H9 (cell line): ENCODE measurements at regions not wholly inside any gene's neighbourhood (a gene's known extent, or its start where the extent isn't known, plus 50 kb on each side); places are given as distances from the start of the nearest gene placed in this dataset.

ENCODE experiments used
- DNase-seq: peaks from one replicate; pipeline ENCODE4 v3.0.0-alpha.2; 2017
- H2AFZ ChIP-seq: one replicate; pipeline ENCODE4 v1.6.1; 2013; ENCODE audit warnings: mild to moderate bottlenecking, low read length, control low read depth, moderate library complexity
- H2AK5ac ChIP-seq: 2 replicates; pipeline ENCODE4 v1.6.1; 2013; ENCODE audit warnings: low read length, control low read depth, mixed read lengths; ENCODE audit not compliant: insufficient read length
- H2BK120ac ChIP-seq: one replicate; pipeline ENCODE4 v1.6.1; 2013; ENCODE audit warnings: low read depth, mild to moderate bottlenecking, low read length, control low read depth, inconsistent platforms; ENCODE audit not compliant: poor library complexity, severe bottlenecking
- H2BK12ac ChIP-seq: 2 replicates; pipeline ENCODE4 v1.6.1; 2013; ENCODE audit warnings: low read length, control low read depth, mixed read lengths, low read depth; ENCODE audit not compliant: insufficient read length
- H2BK15ac ChIP-seq: 2 replicates; pipeline ENCODE4 v1.6.1; 2013; ENCODE audit warnings: low read depth, low read length, control low read depth
- H2BK20ac ChIP-seq: one replicate; pipeline ENCODE4 v1.6.1; 2013; ENCODE audit warnings: low read depth, mild to moderate bottlenecking, low read length, control low read depth, inconsistent platforms; ENCODE audit not compliant: poor library complexity, severe bottlenecking
- H2BK5ac ChIP-seq: 2 replicates; pipeline ENCODE4 v1.6.1; 2013; ENCODE audit warnings: low read length, control low read depth, mixed read lengths; ENCODE audit not compliant: insufficient read length
- H3K14ac ChIP-seq: 2 replicates; pipeline ENCODE4 v1.6.1; 2013; ENCODE audit warnings: low read length, control low read depth; ENCODE audit not compliant: insufficient read depth
- H3K18ac ChIP-seq: 2 replicates; pipeline ENCODE4 v1.6.1; 2013; ENCODE audit warnings: low read depth, mild to moderate bottlenecking, mixed read lengths, low read length, control low read depth; ENCODE audit not compliant: insufficient read length
- H3K23ac ChIP-seq: 2 replicates; pipeline ENCODE4 v1.6.1; 2013; ENCODE audit warnings: low read length, control low read depth, mixed read lengths, low read depth; ENCODE audit not compliant: insufficient read length
- H3K23me2 ChIP-seq: 2 replicates; pipeline ENCODE4 v1.6.1; 2013; ENCODE audit warnings: low read depth, mild to moderate bottlenecking, mixed read lengths, low read length, control low read depth; ENCODE audit not compliant: insufficient read length, poor library complexity, severe bottlenecking
- H3K27ac ChIP-seq: 2 replicates; pipeline ENCODE4 v1.5.1; 2013; ENCODE audit warnings: low read length, control low read depth, mixed read lengths, low read depth; ENCODE audit not compliant: insufficient read length
- H3K27me3 ChIP-seq: 2 replicates; pipeline ENCODE4 v1.6.1; 2013; ENCODE audit warnings: low read length, control low read depth, inconsistent platforms; ENCODE audit not compliant: insufficient read depth
- H3K4ac ChIP-seq: 2 replicates; pipeline ENCODE4 v1.6.1; 2013; ENCODE audit warnings: low read depth, mild to moderate bottlenecking, control low read depth, inconsistent platforms, low read length, moderate library complexity
- H3K4me1 ChIP-seq: 2 replicates; pipeline ENCODE4 v1.6.1; 2013; ENCODE audit warnings: low read length, control low read depth, inconsistent platforms; ENCODE audit not compliant: insufficient read depth
- H3K4me2 ChIP-seq: 2 replicates; pipeline ENCODE4 v1.6.1; 2013; ENCODE audit warnings: low read length, control low read depth, mixed read lengths; ENCODE audit not compliant: insufficient read length, insufficient read depth
- H3K56ac ChIP-seq: 2 replicates; pipeline ENCODE4 v1.6.1; 2013; ENCODE audit warnings: low read depth, mild to moderate bottlenecking, mixed read lengths, low read length, control low read depth; ENCODE audit not compliant: insufficient read length
- H3K79me1 ChIP-seq: 2 replicates; pipeline ENCODE4 v1.6.1; 2013; ENCODE audit warnings: low read depth, mild to moderate bottlenecking, moderate library complexity, low read length, control low read depth, inconsistent platforms; ENCODE audit not compliant: insufficient read depth, poor library complexity, severe bottlenecking
- H3K79me2 ChIP-seq: 2 replicates; pipeline ENCODE4 v1.6.1; 2013; ENCODE audit warnings: low read length, control low read depth, inconsistent platforms; ENCODE audit not compliant: insufficient read depth
- H3K9ac ChIP-seq: 2 replicates; pipeline ENCODE4 v1.6.1; 2013; ENCODE audit warnings: low read length, control low read depth, mixed read lengths; ENCODE audit not compliant: insufficient read length; ENCODE audit errors: extremely low read depth
- H3K9me3 ChIP-seq: one replicate; pipeline ENCODE4 v1.6.1; 2013; ENCODE audit warnings: low read depth, low read length, inconsistent platforms; ENCODE audit not compliant: control insufficient read depth
- H3T11ph ChIP-seq: one replicate; pipeline ENCODE4 v1.6.1; 2013; ENCODE audit warnings: mild to moderate bottlenecking, low read length, control low read depth, inconsistent platforms
- H4K20me1 ChIP-seq: one replicate; pipeline ENCODE4 v1.6.1; 2013; ENCODE audit not compliant: control insufficient read depth, insufficient read length, insufficient read depth
- H4K5ac ChIP-seq: 2 replicates; pipeline ENCODE4 v1.6.1; 2013; ENCODE audit warnings: low read depth, mild to moderate bottlenecking, mixed read lengths, low read length, control low read depth; ENCODE audit not compliant: insufficient read length
- H4K8ac ChIP-seq: replicated peaks from 2 replicates; pipeline ENCODE4 v1.6.1; 2013; ENCODE audit warnings: low read length, control low read depth, mixed read lengths, low read depth; ENCODE audit not compliant: insufficient read length
- H4K91ac ChIP-seq: 2 replicates; pipeline ENCODE4 v1.6.1; 2013; ENCODE audit warnings: low read depth, mild to moderate bottlenecking, moderate library complexity, mixed read lengths, low read length, control low read depth; ENCODE audit not compliant: insufficient read length
- H3K27ac Mint-ChIP-seq, 3 experiments: 2 replicates in 2 of 3; 3 replicates in 1 of 3; pipeline ENCODE4 v1.8.0; 2020 to 2021; ENCODE audit warnings: mixed read lengths in 3 of 3, mild to moderate bottlenecking in 1 of 3, moderate library complexity in 1 of 3
- H3K27me3 Mint-ChIP-seq: 2 replicates; pipeline ENCODE4 v1.8.0; 2021; ENCODE audit warnings: low read depth, mild to moderate bottlenecking, moderate library complexity, mixed read lengths
- H3K36me3 Mint-ChIP-seq, 3 experiments: 2 replicates in 2 of 3; 3 replicates in 1 of 3; pipeline ENCODE4 v1.8.0; 2020 to 2021; ENCODE audit warnings: low read depth in 3 of 3, mixed read lengths in 3 of 3; ENCODE audit not compliant: insufficient read depth in 1 of 3
- H3K4me1 Mint-ChIP-seq, 2 experiments: 2 replicates each; pipeline ENCODE4 v1.8.0; 2020; ENCODE audit warnings: mixed read lengths in 2 of 2
- H3K4me3 Mint-ChIP-seq, 2 experiments: 2 replicates in 1 of 2; 3 replicates in 1 of 2; pipeline ENCODE4 v1.8.0; 2020 to 2021; ENCODE audit warnings: mild to moderate bottlenecking in 2 of 2, mixed read lengths in 2 of 2, moderate library complexity in 1 of 2
- H3K9me3 Mint-ChIP-seq, 2 experiments: 2 replicates in 1 of 2; 3 replicates in 1 of 2; pipeline ENCODE4 v1.8.0; 2020; ENCODE audit warnings: mild to moderate bottlenecking in 2 of 2, mixed read lengths in 2 of 2, moderate library complexity in 1 of 2
- WGBS: extraction: QIAGEN DNeasy Blood & Tissue Kit; methylation state at CpG from one replicate; pipeline ENCODE4 v1.1.7; 2013; ENCODE audit warnings: missing lambda C conversion rate, low lambda C conversion rate, mixed read lengths; ENCODE audit not compliant: insufficient read length; ENCODE audit errors: extremely low coverage; 5-methylcytosine and 5-hydroxymethylcytosine counted together
- TF ChIP-seq, protein P1 (sequence below): fragments of 200-600 bp; sonication (generic); conservative IDR thresholded peaks from 3 replicates; pipeline ENCODE4 v1.8.0; 2021; ENCODE audit warnings: antibody characterized with exemption, mild to moderate bottlenecking

GRCh38 chr6:134821397-134821796 is 128.5 kb downstream of the ALDH8A1 start:
- Histone ChIP-seq H3K14ac (no peak overlapping the region), H3K4me2 (no peak overlapping the region), H2BK120ac (no peak overlapping the region), H3K56ac (no peak overlapping the region), H2BK12ac (no peak overlapping the region), H3K79me2 (no peaks in the 10 kb centered on the region), H3T11ph (no peak overlapping the region), H2AK5ac (no peak overlapping the region), H3K4ac (no peak overlapping the region), H3K23ac (no peak overlapping the region), H2BK5ac (no peak overlapping the region), H3K4me1 (no peaks in the 10 kb centered on the region), H4K91ac (no peak overlapping the region), H3K79me1 (no peaks in the 10 kb centered on the region), H3K9ac (no peak overlapping the region), H4K5ac (no peak overlapping the region), H3K18ac (no peak overlapping the region), H3K27me3 (no peaks in the 10 kb centered on the region), H3K9me3 (no peaks in the 10 kb centered on the region), H2BK15ac (no peak overlapping the region), H4K8ac (no peak overlapping the region), H3K23me2 (no peaks in the 10 kb centered on the region), H4K20me1 (no peaks in the 10 kb centered on the region), H2BK20ac (no peak overlapping the region), H2AFZ (no peak overlapping the region), H3K27ac (no peak overlapping the region)
- no CpG with 5 or more reads among the region's 4 CpGs for WGBS
- DNase-seq = no peak
- TF ChIP-seq, protein P1, sequence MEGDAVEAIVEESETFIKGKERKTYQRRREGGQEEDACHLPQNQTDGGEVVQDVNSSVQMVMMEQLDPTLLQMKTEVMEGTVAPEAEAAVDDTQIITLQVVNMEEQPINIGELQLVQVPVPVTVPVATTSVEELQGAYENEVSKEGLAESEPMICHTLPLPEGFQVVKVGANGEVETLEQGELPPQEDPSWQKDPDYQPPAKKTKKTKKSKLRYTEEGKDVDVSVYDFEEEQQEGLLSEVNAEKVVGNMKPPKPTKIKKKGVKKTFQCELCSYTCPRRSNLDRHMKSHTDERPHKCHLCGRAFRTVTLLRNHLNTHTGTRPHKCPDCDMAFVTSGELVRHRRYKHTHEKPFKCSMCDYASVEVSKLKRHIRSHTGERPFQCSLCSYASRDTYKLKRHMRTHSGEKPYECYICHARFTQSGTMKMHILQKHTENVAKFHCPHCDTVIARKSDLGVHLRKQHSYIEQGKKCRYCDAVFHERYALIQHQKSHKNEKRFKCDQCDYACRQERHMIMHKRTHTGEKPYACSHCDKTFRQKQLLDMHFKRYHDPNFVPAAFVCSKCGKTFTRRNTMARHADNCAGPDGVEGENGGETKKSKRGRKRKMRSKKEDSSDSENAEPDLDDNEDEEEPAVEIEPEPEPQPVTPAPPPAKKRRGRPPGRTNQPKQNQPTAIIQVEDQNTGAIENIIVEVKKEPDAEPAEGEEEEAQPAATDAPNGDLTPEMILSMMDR = no peak
- no peaks in the 10 kb centered on the region for H3K27me3 Mint-ChIP-seq
- H3K36me3 Mint-ChIP-seq = peaks cover 2 to 5% (median 2%) of the 10 kb centered on the region in 3 experiments; a peak in 5 of 7 replicates
- H3K4me3 Mint-ChIP-seq = no peak overlapping the region
- peak overlapping the region in 1 of 3 experiments; percentile 45; a peak in 1 of 7 replicates for H3K27ac Mint-ChIP-seq
- peaks cover 0 to 12% of the 10 kb centered on the region in 2 experiments; a peak in 2 of 4 replicates for H3K4me1 Mint-ChIP-seq
- H3K9me3 Mint-ChIP-seq = peaks cover 10 to 11% of the 10 kb centered on the region in 2 experiments; a peak in 4 of 5 replicates
